PC-9 (cell line): ENCODE measurements at regions not wholly inside any gene's neighbourhood (a gene's known extent, or its start where the extent isn't known, plus 50 kb on each side); places are given as distances from the start of the nearest gene placed in this dataset.

Source experiments
- CTCF ChIP-seq: fragments of 200-600 bp; sonication (generic); conservative IDR thresholded peaks from 2 replicates; pipeline ENCODE4 v1.6.1; 2017; ENCODE audit warnings: mixed run types, antibody characterized with exemption, mild to moderate bottlenecking, moderate library complexity
- EZH2 ChIP-seq: fragments of 200-600 bp; sonication (generic); IDR thresholded peaks from 2 replicates; pipeline ENCODE4 v1.8.0; 2017; ENCODE audit warnings: antibody characterized with exemption, low read depth

GRCh38 chr11:81687057-81687456 lies 1046.6 kb downstream of the FAM181B start:
- TF ChIP-seq CTCF (no peak), EZH2 (no peak)
